Activated CD8-positive, alpha-beta T cell treated with anti-CD3 and anti-CD28 coated beads for 36 hours (primary cell): ENCODE measurements at regions not wholly inside any gene's neighbourhood (a gene's known extent, or its start where the extent isn't known, plus 50 kb on each side); places are given as distances from the start of the nearest gene placed in this dataset.

Source experiments
- ATAC-seq: fragments of 200-7000 bp; cut with Tn5 transposase; one replicate; pipeline ENCODE4 v1.10.0; 2021; ENCODE audit warnings: mild to moderate bottlenecking, moderate library complexity
- CTCF ChIA-PET: fragments of 350-600 bp; sonication (Branson Sonifier 250); formaldehyde crosslinking; loops from one replicate; lab custom pipeline; 2021; ENCODE audit warnings: antibody characterized with exemption; lab: Charles Lee
- POLR2A ChIA-PET: fragments of 350-600 bp; sonication (Branson Sonifier 250); formaldehyde crosslinking; loops from one replicate; lab custom pipeline; 2021; ENCODE audit warnings: antibody characterized with exemption; lab: Charles Lee
- DNase-seq: peaks from one replicate; pipeline ENCODE4 v3.0.0-alpha.2; 2020
- H3K27ac Mint-ChIP-seq: one replicate; pipeline ENCODE4 v1.8.0; 2021; ENCODE audit warnings: mild to moderate bottlenecking, mixed read lengths
- H3K27me3 Mint-ChIP-seq: one replicate; pipeline ENCODE4 v1.8.0; 2021; ENCODE audit warnings: mixed read lengths
- H3K36me3 Mint-ChIP-seq: one replicate; pipeline ENCODE4 v1.8.0; 2021; ENCODE audit warnings: low read depth, mixed read lengths
- H3K4me1 Mint-ChIP-seq: one replicate; pipeline ENCODE4 v1.8.0; 2021; ENCODE audit warnings: low read depth, mixed read lengths
- H3K4me3 Mint-ChIP-seq: one replicate; pipeline ENCODE4 v1.8.0; 2021; ENCODE audit warnings: mild to moderate bottlenecking, moderate library complexity, mixed read lengths
- H3K9me3 Mint-ChIP-seq: one replicate; pipeline ENCODE4 v1.8.0; 2021; ENCODE audit warnings: mixed read lengths
- intact Hi-C: fragments of 100-400 bp; cut with micrococcal nuclease; formaldehyde crosslinking; loops from one replicate; pipeline ENCODE4 v1.10.0; 2022
- TF ChIP-seq, protein P1 (sequence below): fragments of 200-600 bp; IDR thresholded peaks from one replicate; pipeline ENCODE4 v1.8.0; 2022; ENCODE audit warnings: antibody characterized with exemption, mild to moderate bottlenecking

DNA sequence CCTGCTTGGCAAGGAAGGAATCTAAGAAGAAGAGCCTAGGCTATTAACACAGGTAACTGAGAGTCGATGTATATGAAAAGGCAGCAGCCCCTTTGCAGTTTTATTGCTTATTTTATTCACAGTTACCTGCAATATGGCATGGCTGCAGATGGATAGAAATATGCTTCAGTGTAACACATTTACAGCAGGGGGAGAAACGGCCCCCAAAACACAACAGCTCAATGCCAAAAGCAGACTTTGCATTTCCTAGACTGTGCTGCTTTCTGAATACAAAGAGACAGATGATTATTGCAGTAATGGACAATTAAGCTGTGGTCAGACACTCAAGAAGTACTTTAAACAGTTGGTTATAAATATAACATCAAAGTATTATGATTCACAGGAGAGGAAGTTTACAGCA, 108.0 kb upstream of the CDH13 start:
- TF ChIP-seq, protein P1, sequence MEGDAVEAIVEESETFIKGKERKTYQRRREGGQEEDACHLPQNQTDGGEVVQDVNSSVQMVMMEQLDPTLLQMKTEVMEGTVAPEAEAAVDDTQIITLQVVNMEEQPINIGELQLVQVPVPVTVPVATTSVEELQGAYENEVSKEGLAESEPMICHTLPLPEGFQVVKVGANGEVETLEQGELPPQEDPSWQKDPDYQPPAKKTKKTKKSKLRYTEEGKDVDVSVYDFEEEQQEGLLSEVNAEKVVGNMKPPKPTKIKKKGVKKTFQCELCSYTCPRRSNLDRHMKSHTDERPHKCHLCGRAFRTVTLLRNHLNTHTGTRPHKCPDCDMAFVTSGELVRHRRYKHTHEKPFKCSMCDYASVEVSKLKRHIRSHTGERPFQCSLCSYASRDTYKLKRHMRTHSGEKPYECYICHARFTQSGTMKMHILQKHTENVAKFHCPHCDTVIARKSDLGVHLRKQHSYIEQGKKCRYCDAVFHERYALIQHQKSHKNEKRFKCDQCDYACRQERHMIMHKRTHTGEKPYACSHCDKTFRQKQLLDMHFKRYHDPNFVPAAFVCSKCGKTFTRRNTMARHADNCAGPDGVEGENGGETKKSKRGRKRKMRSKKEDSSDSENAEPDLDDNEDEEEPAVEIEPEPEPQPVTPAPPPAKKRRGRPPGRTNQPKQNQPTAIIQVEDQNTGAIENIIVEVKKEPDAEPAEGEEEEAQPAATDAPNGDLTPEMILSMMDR, result no peak
- CTCF ChIA-PET, result interaction anchor here (0.6 kb wide), 1 partner anchor 62 kb away, joined by 3 read pairs; no protein-coding TSS in a partner anchor
- Mint-ChIP-seq H3K9me3 (no peaks in the 10 kb centered on the region), H3K4me1 (no peaks in the 10 kb centered on the region), H3K4me3 (no peak overlapping the region), H3K27me3 (no peaks in the 10 kb centered on the region), H3K36me3 (no peaks in the 10 kb centered on the region), H3K27ac (no peak overlapping the region)
- ATAC-seq (no peak), DNase-seq (no peak)
- intact Hi-C loops, result no loop called here
- POLR2A ChIA-PET, result interaction anchor here (1.1 kb wide), 1 partner anchor 23 kb away, joined by 3 read pairs; no protein-coding TSS in a partner anchor

DNA sequence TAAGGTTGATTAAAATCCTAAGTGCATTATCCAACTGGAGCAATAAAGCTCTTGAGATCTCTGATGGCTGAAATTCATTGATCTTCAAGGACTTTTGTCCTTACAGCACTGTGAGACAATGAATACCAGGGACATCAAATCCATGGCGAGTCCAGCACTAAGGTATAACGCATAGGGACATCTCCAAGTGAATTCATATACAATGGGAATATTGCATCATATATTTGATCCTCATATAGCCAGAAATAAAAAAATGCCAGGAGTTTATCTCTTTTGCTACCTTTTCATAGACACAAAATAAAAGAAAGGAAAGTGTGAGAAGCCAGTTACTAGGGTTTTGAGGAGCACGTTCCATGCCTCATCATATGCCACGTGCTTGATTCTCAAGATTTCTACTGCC, 112.5 kb upstream of the CDH13 start:
- no peaks in the 10 kb centered on the region for H3K4me1 Mint-ChIP-seq
- no peaks in the 10 kb centered on the region for H3K36me3 Mint-ChIP-seq
- no peaks in the 10 kb centered on the region for H3K9me3 Mint-ChIP-seq
- H3K4me3 Mint-ChIP-seq, result no peak overlapping the region
- H3K27me3 Mint-ChIP-seq, result no peaks in the 10 kb centered on the region
- TF ChIP-seq, protein P1, result no peak
- H3K27ac Mint-ChIP-seq, result no peak overlapping the region
- DNase-seq, result no peak
- POLR2A ChIA-PET, result no interaction called here
- CTCF ChIA-PET, result no interaction called here
- intact Hi-C loops, result no loop called here
- ATAC-seq, result no peak

DNA sequence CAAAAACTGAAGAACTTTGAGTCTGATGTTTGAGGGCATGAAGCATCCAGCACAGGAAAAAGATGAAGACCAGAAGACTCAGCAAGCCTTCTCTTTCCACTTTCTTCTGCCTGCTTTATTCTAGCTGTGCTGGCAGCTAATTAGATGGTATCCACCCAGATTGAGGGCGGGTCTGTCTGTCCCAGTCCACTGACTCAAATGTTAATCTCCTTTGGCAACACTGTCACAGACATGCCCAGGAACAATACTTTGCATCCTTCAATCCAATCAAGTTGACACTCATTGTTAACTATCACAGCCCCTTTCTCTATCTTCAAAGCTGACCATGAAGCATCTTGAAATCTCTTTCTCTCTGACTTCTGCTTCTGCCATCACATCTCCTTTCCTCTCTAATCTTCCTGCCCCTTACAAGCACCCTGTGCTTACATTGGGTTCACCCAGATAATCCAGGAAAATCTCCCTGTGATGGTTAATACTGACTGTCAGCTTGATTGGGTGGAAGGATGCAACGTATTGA, 115.9 kb upstream of the CDH13 start:
- H3K27ac Mint-ChIP-seq, result no peak overlapping the region
- H3K27me3 Mint-ChIP-seq, result no peaks in the 10 kb centered on the region
- ATAC-seq (no peak), DNase-seq (no peak)
- H3K9me3 Mint-ChIP-seq, result no peaks in the 10 kb centered on the region
- TF ChIP-seq, protein P1, result no peak
- ChIA-PET CTCF (no interaction called here), POLR2A (no interaction called here)
- H3K36me3 Mint-ChIP-seq, result no peaks in the 10 kb centered on the region
- H3K4me3 Mint-ChIP-seq, result no peak overlapping the region
- no peaks in the 10 kb centered on the region for H3K4me1 Mint-ChIP-seq
- intact Hi-C loops, result no loop called here

DNA sequence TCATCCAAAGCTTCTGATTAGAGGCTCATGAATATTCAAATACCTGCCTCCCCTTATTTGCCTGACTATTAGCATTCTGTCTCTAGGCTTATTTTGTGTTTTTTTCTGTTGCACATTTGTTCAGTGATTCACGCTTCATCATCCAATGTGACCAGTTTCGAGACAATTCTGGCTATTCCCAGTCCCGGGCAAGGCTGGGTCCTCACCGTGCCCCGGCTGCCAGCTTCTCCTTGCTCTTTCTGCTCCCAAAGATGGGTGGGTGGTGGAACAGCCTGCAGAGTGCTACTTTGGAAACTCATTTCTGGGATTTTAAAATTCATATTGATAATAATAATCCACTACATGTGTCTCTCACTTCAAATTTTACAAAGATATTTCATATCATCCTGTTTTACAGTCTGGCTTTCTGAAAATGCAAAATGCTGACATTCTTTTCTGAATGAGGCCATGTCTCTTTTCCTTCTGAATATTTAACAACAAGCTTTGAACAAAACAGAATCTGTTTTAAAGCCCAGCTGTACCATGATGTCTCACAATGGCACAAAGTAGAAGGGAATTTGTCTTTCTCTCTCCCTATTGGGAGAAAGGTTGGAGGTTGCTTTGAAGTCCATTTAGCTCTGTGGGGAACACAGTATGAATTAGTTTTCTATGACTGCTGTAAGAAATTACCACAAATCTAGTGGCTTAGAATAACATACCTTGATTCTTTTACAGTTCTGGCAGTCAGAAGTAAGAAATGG, 116.9 kb upstream of the CDH13 start:
- no peaks in the 10 kb centered on the region for H3K27me3 Mint-ChIP-seq
- TF ChIP-seq, protein P1, result no peak
- no peak overlapping the region for H3K4me3 Mint-ChIP-seq
- H3K36me3 Mint-ChIP-seq, result no peaks in the 10 kb centered on the region
- intact Hi-C loops, result no loop called here
- H3K9me3 Mint-ChIP-seq, result no peaks in the 10 kb centered on the region
- CTCF ChIA-PET, result no interaction called here
- ATAC-seq (no peak), DNase-seq (no peak)
- POLR2A ChIA-PET, result no interaction called here
- no peak overlapping the region for H3K27ac Mint-ChIP-seq
- no peaks in the 10 kb centered on the region for H3K4me1 Mint-ChIP-seq
